Left forelimb (tissue), 1 donor: ENCODE measurements at regions not wholly inside any gene's neighbourhood (a gene's known extent, or its start where the extent isn't known, plus 50 kb on each side); places are given as distances from the start of the nearest gene placed in this dataset.
"Not testable (repeated sequence)": the region's sequence is repeated elsewhere in the genome, so short reads cannot be mapped to it uniquely, and the experiment has no call there.

ENCODE experiments used
- DNase-seq: peaks from one replicate; pipeline ENCODE4 v3.0.0-alpha.2; 2018; ENCODE audit warnings: low spot score

- DNase-seq = no peak
These were observed 189.1 kb upstream of the SALL3 start for GRCh38 chr18:78790511-78790910.

GRCh38 chr18:78790960-78791359 is 188.7 kb upstream of the SALL3 start:
- no peak for DNase-seq

GRCh38 chr18:78792094-78792493 is 187.5 kb upstream of the SALL3 start:
- no peak for DNase-seq

- no peak for DNase-seq
These were observed 186.9 kb upstream of the SALL3 start for GRCh38 chr18:78792736-78793135.

GRCh38 chr18:78793313-78794070 is 186.1 kb upstream of the SALL3 start:
- DNase-seq = no peak

- no peak for DNase-seq
These were observed 185.6 kb upstream of the SALL3 start for GRCh38 chr18:78794071-78794430.

- no peak for DNase-seq
These were observed 182.7 kb upstream of the SALL3 start for GRCh38 chr18:78796693-78797455.

- no peak for DNase-seq
These were observed 182.1 kb upstream of the SALL3 start for GRCh38 chr18:78797499-78797898.

GRCh38 chr18:78798402-78799175 is 181.0 kb upstream of the SALL3 start:
- no peak for DNase-seq

- DNase-seq = no peak
These were observed 180.1 kb upstream of the SALL3 start for GRCh38 chr18:78799382-78800089.

- not testable (repeated sequence) for DNase-seq
These were observed 179.3 kb upstream of the SALL3 start for GRCh38 chr18:78800102-78800851.

- DNase-seq = no peak
These were observed 178.6 kb upstream of the SALL3 start for GRCh38 chr18:78801011-78801410.

- DNase-seq = no peak
These were observed 176.5 kb upstream of the SALL3 start for GRCh38 chr18:78803104-78803503.

- no peak for DNase-seq
These were observed 175.2 kb upstream of the SALL3 start for GRCh38 chr18:78804206-78805030.

GRCh38 chr18:78805840-78806239 is 173.8 kb upstream of the SALL3 start:
- no peak for DNase-seq

- DNase-seq = no peak
These were observed 171.9 kb upstream of the SALL3 start for GRCh38 chr18:78807668-78808067.

GRCh38 chr18:78809845-78810244 is 169.8 kb upstream of the SALL3 start:
- no peak for DNase-seq

GRCh38 chr18:78810706-78811105 is 168.9 kb upstream of the SALL3 start:
- DNase-seq = no peak

- no peak for DNase-seq
These were observed 167.6 kb upstream of the SALL3 start for GRCh38 chr18:78812067-78812466.

- no peak for DNase-seq
These were observed 166.5 kb upstream of the SALL3 start for GRCh38 chr18:78813156-78813555.
